HUES48 (cell line): ENCODE measurements at regions not wholly inside any gene's neighbourhood (a gene's known extent, or its start where the extent isn't known, plus 50 kb on each side); places are given as distances from the start of the nearest gene placed in this dataset.
"Not testable (repeated sequence)": the region's sequence is repeated elsewhere in the genome, so short reads cannot be mapped to it uniquely, and the experiment has no call there.

Experiments used
- H3K27ac ChIP-seq: one replicate; pipeline ENCODE4 v1.7.0; 2013; ENCODE audit warnings: low read depth, low read length, inconsistent platforms
- H3K27me3 ChIP-seq: 2 replicates; pipeline ENCODE4 v1.6.1; 2013; ENCODE audit warnings: mild to moderate bottlenecking, low read length; ENCODE audit not compliant: control insufficient read depth, insufficient read depth
- H3K36me3 ChIP-seq: 2 replicates; pipeline ENCODE4 v1.6.1; 2013; ENCODE audit warnings: low read length; ENCODE audit not compliant: control insufficient read depth, insufficient read depth
- H3K4me1 ChIP-seq: 2 replicates; pipeline ENCODE4 v1.6.1; 2013; ENCODE audit warnings: mild to moderate bottlenecking, low read length; ENCODE audit not compliant: control insufficient read depth, insufficient read depth
- H3K4me3 ChIP-seq: 2 replicates; pipeline ENCODE4 v1.5.1; 2013; ENCODE audit warnings: mild to moderate bottlenecking, low read depth, low read length
- H3K9ac ChIP-seq: 2 replicates; pipeline ENCODE4 v1.6.1; 2013; ENCODE audit warnings: mild to moderate bottlenecking, low read depth, low read length, moderate library complexity
- H3K9me3 ChIP-seq: 2 replicates; pipeline ENCODE4 v1.6.1; 2013; ENCODE audit warnings: low read length; ENCODE audit not compliant: control insufficient read depth, insufficient read depth

DNA sequence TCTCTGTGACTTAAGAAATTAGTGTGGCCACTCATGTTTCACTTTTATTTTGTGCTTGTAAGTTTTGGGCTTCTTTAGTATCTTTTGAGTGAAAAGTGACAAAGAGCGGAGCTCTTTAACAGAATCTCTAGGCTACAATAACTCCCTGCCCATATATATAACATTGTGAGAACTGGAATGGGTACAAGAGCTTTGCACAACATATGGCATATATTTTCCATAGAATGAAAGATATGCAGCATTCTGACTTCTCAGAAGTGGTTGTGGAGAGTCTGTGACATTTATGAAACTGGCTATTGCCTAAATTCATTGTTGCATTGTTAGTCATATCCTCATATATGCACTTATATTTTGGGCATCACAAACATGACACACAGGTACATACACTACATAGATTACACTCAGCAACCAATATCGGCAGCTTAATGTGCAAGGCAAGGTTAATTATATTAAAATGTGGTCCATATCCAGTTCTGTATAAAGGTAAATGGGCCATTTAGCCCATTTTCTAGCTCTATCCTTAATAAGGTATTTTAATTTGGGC lies 1148.2 kb downstream of the FAM181B start:
- Histone ChIP-seq H3K27me3 (no peaks in the 10 kb centered on the region), H3K27ac (no peak overlapping the region), H3K4me1 (no peaks in the 10 kb centered on the region), H3K4me3 (no peak overlapping the region), H3K9ac (no peak overlapping the region), H3K9me3 (no peaks in the 10 kb centered on the region), H3K36me3 (no peaks in the 10 kb centered on the region)

- Histone ChIP-seq H3K36me3 (no peaks in the 10 kb centered on the region), H3K27ac (no peak overlapping the region), H3K4me3 (no peak overlapping the region), H3K27me3 (no peaks in the 10 kb centered on the region), H3K9me3 (no peaks in the 10 kb centered on the region), H3K4me1 (no peaks in the 10 kb centered on the region), H3K9ac (no peak overlapping the region)
Observed at GRCh38 chr11:81579339-81579738, 1154.3 kb downstream of the FAM181B start.

GRCh38 chr11:81578571-81578970 lies 1155.1 kb downstream of the FAM181B start:
- no peak overlapping the region for H3K4me3 ChIP-seq
- H3K9ac ChIP-seq = no peak overlapping the region
- no peak overlapping the region for H3K27ac ChIP-seq
- H3K36me3 ChIP-seq = no peaks in the 10 kb centered on the region
- H3K9me3 ChIP-seq = no peaks in the 10 kb centered on the region
- H3K27me3 ChIP-seq = no peaks in the 10 kb centered on the region
- no peaks in the 10 kb centered on the region for H3K4me1 ChIP-seq

DNA sequence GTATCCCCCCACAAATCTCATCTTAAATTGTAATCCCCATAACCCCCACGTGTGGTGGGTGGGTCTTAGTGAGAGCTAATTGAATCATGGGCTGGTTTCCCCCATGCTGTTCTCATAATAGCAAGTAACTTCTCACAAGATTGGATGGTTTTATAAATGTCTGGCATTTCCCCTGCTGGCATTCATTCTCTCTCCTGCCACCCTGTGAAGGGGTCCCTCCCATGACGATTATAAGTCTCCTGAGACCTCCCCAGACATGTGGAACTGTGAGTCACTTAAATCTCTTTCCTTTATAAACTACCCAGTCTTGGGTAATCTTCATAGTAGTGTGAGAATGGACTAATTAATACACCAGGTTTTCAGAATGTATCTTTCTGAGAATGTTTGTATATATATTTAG lies 1159.4 kb downstream of the FAM181B start:
- Histone ChIP-seq H3K4me1 (no peaks in the 10 kb centered on the region), H3K27ac (no peak overlapping the region), H3K27me3 (no peaks in the 10 kb centered on the region)

DNA sequence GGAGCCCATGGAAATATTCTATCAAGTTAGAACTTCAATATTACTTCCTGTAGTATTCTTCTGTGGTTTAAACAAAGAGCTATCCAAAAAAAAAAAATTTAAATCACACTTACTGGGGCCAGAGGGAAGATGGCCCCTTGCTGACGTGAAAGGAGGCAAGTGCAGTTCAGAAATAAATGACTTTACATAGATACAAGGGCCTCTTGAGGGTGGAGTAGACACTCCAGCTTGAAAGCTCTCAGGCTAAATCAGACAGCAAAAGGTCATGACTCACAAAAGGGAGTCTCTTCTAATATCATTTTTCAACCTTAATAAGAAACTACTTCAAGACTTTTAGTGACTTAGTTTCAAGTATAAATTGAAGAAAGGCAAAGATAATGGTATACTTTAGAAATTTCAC lies 1160.3 kb downstream of the FAM181B start:
- Histone ChIP-seq H3K9me3 (no peaks in the 10 kb centered on the region), H3K4me3 (no peak overlapping the region), H3K27me3 (no peaks in the 10 kb centered on the region), H3K27ac (no peak overlapping the region), H3K9ac (no peak overlapping the region), H3K36me3 (no peaks in the 10 kb centered on the region), H3K4me1 (no peaks in the 10 kb centered on the region)

More for the DNA sequence above, 1159.4 kb downstream of the FAM181B start:
- Histone ChIP-seq H3K36me3 (no peaks in the 10 kb centered on the region), H3K9ac (no peak overlapping the region), H3K4me3 (no peak overlapping the region), H3K9me3 (no peaks in the 10 kb centered on the region)

GRCh38 chr11:81570669-81571068 lies 1163.0 kb downstream of the FAM181B start:
- no peaks in the 10 kb centered on the region for H3K27me3 ChIP-seq
- H3K4me1 ChIP-seq = no peaks in the 10 kb centered on the region
- H3K4me3 ChIP-seq = no peak overlapping the region
- no peak overlapping the region for H3K9ac ChIP-seq
- H3K36me3 ChIP-seq = no peaks in the 10 kb centered on the region
- H3K9me3 ChIP-seq = no peaks in the 10 kb centered on the region
- no peak overlapping the region for H3K27ac ChIP-seq

- no peak overlapping the region for H3K4me3 ChIP-seq
- H3K27ac ChIP-seq = no peak overlapping the region
- no peaks in the 10 kb centered on the region for H3K27me3 ChIP-seq
- H3K9me3 ChIP-seq = no peaks in the 10 kb centered on the region
- H3K4me1 ChIP-seq = no peaks in the 10 kb centered on the region
- H3K9ac ChIP-seq = no peak overlapping the region
- H3K36me3 ChIP-seq = no peaks in the 10 kb centered on the region
Observed at GRCh38 chr11:81569999-81570398, 1163.7 kb downstream of the FAM181B start.

- Histone ChIP-seq H3K4me1 (no peaks in the 10 kb centered on the region), H3K27ac (no peak overlapping the region), H3K9me3 (no peaks in the 10 kb centered on the region)
Observed at GRCh38 chr11:81568918-81569317, 1164.7 kb downstream of the FAM181B start.

DNA sequence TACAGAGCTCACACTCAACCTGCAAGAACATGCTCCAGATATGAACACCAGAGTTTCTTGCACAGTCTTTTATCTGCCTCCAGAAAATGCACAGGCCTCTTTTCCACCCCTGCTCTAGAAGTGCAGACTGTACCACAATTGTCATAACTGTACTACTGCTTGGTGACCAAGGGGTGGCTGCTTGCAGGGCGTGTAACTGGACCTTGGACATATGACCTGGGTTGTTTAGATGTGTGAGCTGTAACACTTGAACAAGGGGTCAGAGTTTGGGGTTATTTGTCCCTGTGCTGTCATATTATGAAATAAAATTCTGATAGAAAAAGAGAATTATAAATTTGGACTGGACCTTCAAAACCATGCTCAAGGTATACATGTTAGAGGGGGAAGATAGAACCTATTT lies 1185.5 kb downstream of the FAM181B start:
- no peaks in the 10 kb centered on the region for H3K4me1 ChIP-seq
- no peak overlapping the region for H3K27ac ChIP-seq
- no peaks in the 10 kb centered on the region for H3K36me3 ChIP-seq
- H3K27me3 ChIP-seq = no peaks in the 10 kb centered on the region
- H3K9ac ChIP-seq = no peak overlapping the region
- no peak overlapping the region for H3K4me3 ChIP-seq
- H3K9me3 ChIP-seq = no peaks in the 10 kb centered on the region

More at GRCh38 chr11:81568918-81569317, 1164.7 kb downstream of the FAM181B start:
- H3K4me3 ChIP-seq = no peak overlapping the region
- no peaks in the 10 kb centered on the region for H3K36me3 ChIP-seq
- no peak overlapping the region for H3K9ac ChIP-seq
- H3K27me3 ChIP-seq = no peaks in the 10 kb centered on the region

DNA sequence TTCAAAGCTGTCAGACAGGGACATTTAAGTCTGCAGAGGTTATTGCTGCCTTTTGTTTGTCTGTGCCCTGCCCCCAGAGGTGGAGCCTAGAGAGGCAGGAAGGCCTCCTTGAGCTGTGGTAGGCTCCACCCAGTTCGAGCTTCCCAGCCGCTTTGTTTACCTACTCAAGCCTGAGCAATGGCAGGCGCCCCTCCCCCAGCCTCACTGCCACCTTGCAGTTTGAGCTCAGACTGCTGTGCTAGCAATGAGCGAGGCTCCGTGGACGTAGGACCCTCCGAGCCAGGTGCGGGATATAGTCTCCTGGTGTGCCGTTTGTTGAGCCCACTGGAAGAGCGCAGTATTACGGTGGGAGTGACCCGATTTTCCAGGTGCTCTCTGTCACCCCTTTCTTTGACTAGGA lies 1193.9 kb downstream of the FAM181B start:
- H3K9me3 ChIP-seq, H3K9ac ChIP-seq, H3K27me3 ChIP-seq, H3K36me3 ChIP-seq, H3K4me1 ChIP-seq, H3K27ac ChIP-seq, H3K4me3 ChIP-seq: not testable (repeated sequence)

DNA sequence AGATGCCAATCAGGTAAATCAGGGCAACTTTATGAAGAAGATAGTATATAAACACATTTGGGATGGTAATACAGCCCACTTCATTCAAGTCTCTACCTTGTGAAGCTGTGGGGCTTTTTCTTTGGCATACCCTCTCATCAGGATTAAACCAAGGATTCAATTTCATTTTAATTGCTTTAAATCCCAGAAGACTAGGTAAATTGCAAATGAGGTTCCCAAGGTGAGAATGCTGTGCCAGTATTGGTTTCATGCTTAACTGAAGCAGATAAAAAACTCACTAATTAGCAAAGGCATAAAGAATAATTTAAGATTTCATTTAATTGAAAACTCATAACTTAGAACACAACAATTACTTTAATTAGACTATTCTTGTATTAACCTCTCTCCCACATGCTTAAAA lies 1218.1 kb downstream of the FAM181B start:
- H3K27me3 ChIP-seq = no peaks in the 10 kb centered on the region
- no peak overlapping the region for H3K9ac ChIP-seq
- H3K4me3 ChIP-seq = no peak overlapping the region
- no peak overlapping the region for H3K27ac ChIP-seq
- H3K9me3 ChIP-seq = no peaks in the 10 kb centered on the region
- no peaks in the 10 kb centered on the region for H3K36me3 ChIP-seq
- H3K4me1 ChIP-seq = no peaks in the 10 kb centered on the region
